ENCODE measurements at regions not wholly inside any gene's neighbourhood (a gene's known extent, or its start where the extent isn't known, plus 50 kb on each side); places are given as distances from the start of the nearest gene placed in this dataset.

DNA sequence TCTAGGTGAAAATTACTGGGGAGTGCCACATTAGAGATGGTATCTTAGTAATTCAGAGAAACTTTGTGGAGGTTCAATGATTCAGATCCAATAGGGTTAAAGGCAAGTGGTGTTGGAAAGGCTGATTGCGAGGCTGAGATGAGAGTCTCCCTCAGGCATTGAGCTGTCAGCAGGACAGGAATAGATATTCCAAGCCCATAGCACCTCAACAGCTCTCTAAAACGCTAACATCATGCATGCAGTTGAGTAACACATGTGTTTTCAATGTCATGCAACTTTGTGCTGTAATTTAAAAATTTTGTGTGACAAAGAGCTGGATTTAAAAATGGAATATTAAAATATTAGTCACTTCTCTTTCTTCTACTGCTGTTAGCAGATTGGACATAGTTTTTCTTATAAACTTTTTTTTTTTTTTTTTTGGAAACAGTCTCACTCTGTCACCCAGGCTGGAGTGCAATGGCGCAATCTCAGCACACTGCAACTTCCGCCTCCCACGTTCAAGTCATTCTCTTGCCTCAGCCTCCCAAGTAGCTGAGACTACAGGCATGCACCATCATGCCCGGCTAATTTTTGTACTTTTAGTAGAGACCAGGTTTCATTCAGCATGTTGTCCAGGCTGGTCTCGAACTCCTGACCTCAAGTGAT, 173.5 kb upstream of the C1QTNF7 start:
- Histone ChIP-seq H3K4me3 (ENCODE audit: low read depth in 1 of 2, low read length in 1 of 2) (peak overlapping the region; percentile 4 to 25), H3K4me1 (ENCODE audit: control insufficient read depth in 1 of 2, insufficient read depth in 1 of 2, low read depth in 1 of 2, low read length in 1 of 2) (peaks cover 22 to 26% of the 10 kb centered on the region in 2 experiments), H3K36me3 (no peaks in the 10 kb centered on the region), H3K27ac (peak overlapping the region; percentile 79), H3K9me3 (no peaks in the 10 kb centered on the region), H3K27me3 (no peaks in the 10 kb centered on the region)
- TF ChIP-seq, protein P1, sequence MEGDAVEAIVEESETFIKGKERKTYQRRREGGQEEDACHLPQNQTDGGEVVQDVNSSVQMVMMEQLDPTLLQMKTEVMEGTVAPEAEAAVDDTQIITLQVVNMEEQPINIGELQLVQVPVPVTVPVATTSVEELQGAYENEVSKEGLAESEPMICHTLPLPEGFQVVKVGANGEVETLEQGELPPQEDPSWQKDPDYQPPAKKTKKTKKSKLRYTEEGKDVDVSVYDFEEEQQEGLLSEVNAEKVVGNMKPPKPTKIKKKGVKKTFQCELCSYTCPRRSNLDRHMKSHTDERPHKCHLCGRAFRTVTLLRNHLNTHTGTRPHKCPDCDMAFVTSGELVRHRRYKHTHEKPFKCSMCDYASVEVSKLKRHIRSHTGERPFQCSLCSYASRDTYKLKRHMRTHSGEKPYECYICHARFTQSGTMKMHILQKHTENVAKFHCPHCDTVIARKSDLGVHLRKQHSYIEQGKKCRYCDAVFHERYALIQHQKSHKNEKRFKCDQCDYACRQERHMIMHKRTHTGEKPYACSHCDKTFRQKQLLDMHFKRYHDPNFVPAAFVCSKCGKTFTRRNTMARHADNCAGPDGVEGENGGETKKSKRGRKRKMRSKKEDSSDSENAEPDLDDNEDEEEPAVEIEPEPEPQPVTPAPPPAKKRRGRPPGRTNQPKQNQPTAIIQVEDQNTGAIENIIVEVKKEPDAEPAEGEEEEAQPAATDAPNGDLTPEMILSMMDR (IDR thresholded peaks at IDR 0.05), result no peak

DNA sequence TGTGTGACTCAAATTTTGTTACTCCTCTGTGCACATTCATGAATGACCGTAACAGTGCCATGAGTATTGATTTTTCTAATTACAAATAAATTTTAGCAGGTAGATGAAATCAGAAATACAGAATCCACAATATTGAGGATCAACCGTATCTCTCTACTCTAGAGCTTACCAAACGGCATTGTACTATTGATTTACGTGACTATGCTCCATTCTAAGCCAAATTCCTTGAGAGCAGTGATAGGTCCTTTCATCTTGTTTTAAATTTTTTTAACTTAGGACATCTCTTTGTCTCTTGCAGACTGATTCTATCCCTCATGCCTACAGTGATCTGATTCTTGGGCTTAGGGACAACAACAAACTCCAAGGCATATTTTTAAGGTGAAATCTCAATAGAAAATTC, 172.3 kb upstream of the C1QTNF7 start:
- Histone ChIP-seq H3K4me1 (ENCODE audit: control insufficient read depth in 1 of 2, insufficient read depth in 1 of 2, low read depth in 1 of 2, low read length in 1 of 2) (peaks cover 22 to 26% of the 10 kb centered on the region in 2 experiments), H3K27me3 (no peaks in the 10 kb centered on the region), H3K4me3 (ENCODE audit: low read depth in 1 of 2, low read length in 1 of 2) (no peak overlapping the region), H3K27ac (peak overlapping the region; percentile 79), H3K9me3 (no peaks in the 10 kb centered on the region), H3K36me3 (no peaks in the 10 kb centered on the region)
- TF ChIP-seq, protein P1 (IDR thresholded peaks at IDR 0.05), result no peak

DNA sequence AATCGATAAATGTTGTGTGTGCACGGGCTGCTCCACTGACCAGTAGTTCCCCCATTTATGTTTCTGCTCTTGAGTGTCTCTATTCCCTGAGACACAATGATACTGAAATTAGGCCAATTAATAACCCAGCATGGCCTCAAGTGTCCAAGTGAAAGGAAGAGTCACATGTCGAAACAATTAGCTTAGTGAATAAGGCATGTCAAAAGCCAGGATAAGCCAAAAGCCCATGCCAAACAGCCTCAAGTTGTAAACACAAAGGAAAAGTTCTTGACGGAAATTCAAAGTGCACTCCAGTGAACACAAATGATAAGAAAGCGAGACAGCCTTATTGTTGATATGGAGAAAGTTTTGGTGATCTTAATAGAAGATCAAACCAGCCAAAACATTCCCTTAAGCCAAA, 167.1 kb upstream of the C1QTNF7 start:
- TF ChIP-seq, protein P1 (IDR thresholded peaks at IDR 0.05), result no peak
- Histone ChIP-seq H3K27ac (no peak overlapping the region), H3K36me3 (no peaks in the 10 kb centered on the region), H3K4me3 (ENCODE audit: low read depth in 1 of 2, low read length in 1 of 2) (no peak overlapping the region), H3K4me1 (ENCODE audit: control insufficient read depth in 1 of 2, insufficient read depth in 1 of 2, low read depth in 1 of 2, low read length in 1 of 2) (peaks cover 0 to 1% of the 10 kb centered on the region in 2 experiments), H3K27me3 (no peaks in the 10 kb centered on the region), H3K9me3 (no peaks in the 10 kb centered on the region)

DNA sequence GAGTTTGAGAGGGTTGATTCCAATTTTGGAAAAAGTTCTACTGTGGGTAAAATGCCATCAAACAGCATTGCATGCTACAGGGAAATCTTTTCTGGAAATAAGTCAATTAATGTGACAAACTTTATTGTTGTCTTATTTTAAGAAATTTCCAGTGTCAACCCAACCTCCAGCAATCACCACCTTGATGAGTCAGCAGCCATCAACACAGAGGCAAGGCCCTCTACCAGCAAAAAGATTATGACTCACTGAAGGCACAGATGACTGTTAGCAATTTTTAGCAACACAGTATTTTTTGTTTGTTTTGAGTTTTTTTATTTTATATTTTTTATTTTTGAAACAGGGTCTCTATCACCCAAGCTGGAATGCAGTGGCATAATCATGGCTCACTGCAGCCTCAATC, 165.4 kb upstream of the C1QTNF7 start:
- H3K9me3 ChIP-seq, result no peaks in the 10 kb centered on the region
- H3K4me3 ChIP-seq (ENCODE audit: low read depth in 1 of 2, low read length in 1 of 2), result no peak overlapping the region
- H3K36me3 ChIP-seq, result no peaks in the 10 kb centered on the region
- TF ChIP-seq, protein P1 (IDR thresholded peaks at IDR 0.05), result no peak
- no peaks in the 10 kb centered on the region for H3K27me3 ChIP-seq
- H3K27ac ChIP-seq, result no peak overlapping the region
- no peaks in the 10 kb centered on the region for H3K4me1 ChIP-seq (ENCODE audit: control insufficient read depth in 1 of 2, insufficient read depth in 1 of 2, low read depth in 1 of 2, low read length in 1 of 2)

GRCh38 chr4:15270201-15270600, 157.6 kb upstream of the C1QTNF7 start:
- no peaks in the 10 kb centered on the region for H3K4me1 ChIP-seq (ENCODE audit: control insufficient read depth in 1 of 2, insufficient read depth in 1 of 2, low read depth in 1 of 2, low read length in 1 of 2)
- no peak overlapping the region for H3K27ac ChIP-seq
- no peak overlapping the region for H3K4me3 ChIP-seq (ENCODE audit: low read depth in 1 of 2, low read length in 1 of 2)
- no peaks in the 10 kb centered on the region for H3K9me3 ChIP-seq
- no peaks in the 10 kb centered on the region for H3K36me3 ChIP-seq
- no peaks in the 10 kb centered on the region for H3K27me3 ChIP-seq
- TF ChIP-seq, protein P1 (IDR thresholded peaks at IDR 0.05), result no peak

All from neutrophil (primary cell).